Breast epithelium (tissue), 4 donors: ENCODE measurements at regions not wholly inside any gene's neighbourhood (a gene's known extent, or its start where the extent isn't known, plus 50 kb on each side); places are given as distances from the start of the nearest gene placed in this dataset.
A peak's percentile ranks its signal among the peaks of the same experiment; 100 is the strongest.

Experiments used
- DNase-seq, 2 donors: peaks; one replicate each; pipeline ENCODE4 v3.0.0-alpha.2; 2019; ENCODE audit warnings: low spot score in 2 of 2
- H3K27ac ChIP-seq, 2 donors: fragments of 200-600 bp; sonication (generic) in 1 of 2; one replicate each; pipeline ENCODE4 v1.5.1; 2016 to 2019; ENCODE audit warnings: mild to moderate bottlenecking in 1 of 2
- H3K27me3 ChIP-seq, 2 donors: fragments of 200-600 bp; sonication (generic) in 1 of 2; one replicate each; pipeline versions ENCODE4 v1.5.1 to v1.6.0; 2017 to 2019; ENCODE audit warnings: control low read depth in 1 of 2, mild to moderate bottlenecking in 1 of 2
- H3K36me3 ChIP-seq: fragments of 200-600 bp; one replicate; pipeline ENCODE4 v1.5.1; 2019
- H3K4me1 ChIP-seq, 2 donors: fragments of 200-600 bp; sonication (generic); one replicate each; pipeline ENCODE4 v1.5.1; 2016 to 2019; ENCODE audit warnings: control low read depth in 1 of 2
- H3K4me3 ChIP-seq, 3 donors: fragments of 200-600 bp; sonication (generic); 1 replicate in 2 of 3; 2 replicates in 1 of 3; pipeline ENCODE4 v1.5.1; 2016 to 2019; ENCODE audit warnings: mild to moderate bottlenecking in 3 of 3, moderate library complexity in 2 of 3
- H3K9me3 ChIP-seq, 2 donors: fragments of 200-600 bp; sonication (generic) in 1 of 2; one replicate each; pipeline ENCODE4 v1.5.1; 2016 to 2019; ENCODE audit warnings: control low read depth in 1 of 2
- CTCF ChIP-seq, 3 donors: fragments of 450-650 bp; IDR thresholded peaks; one replicate each; pipeline ENCODE4 v1.5.1; 2016 to 2017; ENCODE audit warnings: antibody characterized with exemption in 3 of 3, mild to moderate bottlenecking in 3 of 3, moderate library complexity in 3 of 3
- intact Hi-C: fragments of 100-400 bp; cut with DNase I; formaldehyde crosslinking; loops from one replicate; pipeline ENCODE4 v1.15.1; 2023; ENCODE audit warnings: low total_unique reads

DNA sequence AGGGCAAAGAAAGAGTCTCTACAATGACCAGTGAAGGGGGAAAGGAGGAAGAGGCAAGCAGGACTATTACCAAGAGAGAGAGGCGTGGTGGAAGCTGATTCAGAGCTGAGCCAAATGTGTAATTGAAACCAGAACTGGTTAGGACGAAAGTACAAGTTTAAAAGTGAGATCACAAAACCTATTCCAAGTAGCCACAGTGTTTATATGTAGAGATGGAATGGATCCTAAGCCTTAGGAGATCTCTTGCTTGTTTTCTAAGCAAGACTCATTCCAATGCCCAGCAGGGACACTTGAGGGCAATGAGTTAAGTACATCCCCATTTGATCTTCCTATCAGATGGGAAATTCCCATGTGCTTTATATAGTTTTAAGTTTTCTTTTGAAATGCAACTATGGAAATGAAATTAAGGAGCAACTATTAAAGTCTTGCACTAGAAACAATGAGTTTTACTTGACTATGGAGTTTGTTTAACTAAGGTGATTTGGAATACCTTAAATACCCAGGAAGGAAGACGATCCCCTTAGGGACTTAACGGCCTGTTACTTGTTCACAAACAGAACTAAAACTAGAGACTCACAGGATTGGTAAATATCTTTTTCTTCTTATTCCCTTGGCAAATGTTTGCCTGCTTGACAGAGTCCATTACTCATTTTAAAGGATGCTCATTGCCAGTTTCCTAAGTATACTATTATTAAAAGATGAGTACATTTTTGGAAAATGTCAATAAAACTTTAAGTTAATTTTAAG is 51.1 kb upstream of the SNX2 start:
- intact Hi-C loops = no loop called here
- DNase-seq = no peak
- H3K4me3 ChIP-seq = no peak overlapping the region
- H3K27me3 ChIP-seq = no peaks in the 10 kb centered on the region
- H3K27ac ChIP-seq = peak overlapping the region in 1 of 2 donors; percentile 48
- no peaks in the 10 kb centered on the region for H3K9me3 ChIP-seq
- no peak for TF ChIP-seq CTCF (IDR thresholded peaks at IDR 0.05)
- peaks cover 0 to 9% of the 10 kb centered on the region in 2 donors for H3K4me1 ChIP-seq
- H3K36me3 ChIP-seq = no peaks in the 10 kb centered on the region
